GM23248 (cell line): ENCODE measurements at regions not wholly inside any gene's neighbourhood (a gene's known extent, or its start where the extent isn't known, plus 50 kb on each side); places are given as distances from the start of the nearest gene placed in this dataset.

Source experiments
- DNase-seq: peaks from one replicate; pipeline ENCODE4 v3.0.0-alpha.2; 2015
- H2AFZ ChIP-seq: fragments of 200-600 bp; sonication (generic); 2 replicates; pipeline ENCODE4 v1.6.1; 2016; ENCODE audit warnings: antibody characterized with exemption
- H3F3A ChIP-seq: fragments of 200-600 bp; sonication (generic); 2 replicates; pipeline ENCODE4 v1.6.1; 2016; ENCODE audit warnings: mild to moderate bottlenecking, antibody characterized with exemption, mixed run types; ENCODE audit not compliant: insufficient read depth
- H3K27ac ChIP-seq: fragments of 200-600 bp; sonication (generic); 2 replicates; pipeline ENCODE4 v1.5.1; 2016; ENCODE audit warnings: mild to moderate bottlenecking
- H3K27me3 ChIP-seq: fragments of 200-600 bp; sonication (generic); replicated peaks from 2 replicates; pipeline ENCODE4 v1.6.1; 2016; ENCODE audit warnings: mild to moderate bottlenecking; ENCODE audit not compliant: insufficient read depth
- H3K36me3 ChIP-seq: fragments of 200-600 bp; sonication (generic); 2 replicates; pipeline ENCODE4 v1.6.1; 2016; ENCODE audit warnings: low read depth, mild to moderate bottlenecking
- H3K4me1 ChIP-seq: fragments of 200-600 bp; sonication (generic); 2 replicates; pipeline ENCODE4 v1.6.1; 2016; ENCODE audit warnings: mild to moderate bottlenecking; ENCODE audit not compliant: insufficient read depth
- H3K4me2 ChIP-seq: fragments of 200-600 bp; sonication (generic); one replicate; pipeline ENCODE4 v1.6.1; 2016; ENCODE audit warnings: mild to moderate bottlenecking; ENCODE audit not compliant: unreplicated experiment
- H3K4me3 ChIP-seq: fragments of 200-600 bp; sonication (generic); 2 replicates; pipeline ENCODE4 v1.5.1; 2016; ENCODE audit warnings: mild to moderate bottlenecking
- H3K79me2 ChIP-seq: fragments of 200-600 bp; sonication (generic); 2 replicates; pipeline ENCODE4 v1.6.1; 2016; ENCODE audit warnings: mild to moderate bottlenecking; ENCODE audit not compliant: insufficient read depth
- H3K9ac ChIP-seq: fragments of 200-600 bp; sonication (generic); 2 replicates; pipeline ENCODE4 v1.6.1; 2016; ENCODE audit warnings: mild to moderate bottlenecking
- H3K9me2 ChIP-seq: fragments of 200-600 bp; sonication (generic); 2 replicates; pipeline ENCODE4 v1.6.1; 2016; ENCODE audit warnings: mixed run types, mild to moderate bottlenecking, moderate library complexity; ENCODE audit not compliant: insufficient read depth
- H3K9me3 ChIP-seq: fragments of 200-600 bp; sonication (generic); one replicate; pipeline ENCODE4 v1.6.1; 2017; ENCODE audit warnings: low read depth
- H4K20me1 ChIP-seq: fragments of 200-600 bp; sonication (generic); 2 replicates; pipeline ENCODE4 v1.6.0; 2016; ENCODE audit not compliant: insufficient read depth
- EZH2 ChIP-seq: fragments of 200-600 bp; sonication (generic); IDR thresholded peaks from 2 replicates; pipeline ENCODE4 v1.6.1; 2018; ENCODE audit warnings: antibody characterized with exemption, mild to moderate bottlenecking; ENCODE audit not compliant: insufficient read depth, poor library complexity, severe bottlenecking
- EZH2phosphoT487 ChIP-seq: fragments of 200-600 bp; sonication (generic); IDR thresholded peaks from 2 replicates; pipeline ENCODE4 v1.6.1; 2018; ENCODE audit warnings: antibody characterized with exemption, moderate library complexity, mild to moderate bottlenecking, low read depth; ENCODE audit not compliant: insufficient read depth
- WGBS, 2 experiments: methylation state at CpG; one replicate each; pipeline ENCODE4 v1.1.6; 2015 to 2017; ENCODE audit warnings: low lambda C conversion rate in 2 of 2, low coverage in 1 of 2; ENCODE audit errors: missing lambda C conversion rate in 2 of 2; 5-methylcytosine and 5-hydroxymethylcytosine counted together
- in situ Hi-C: fragments of 300-500 bp; cut with MboI; formaldehyde crosslinking; loops from 2 replicates; pipeline ENCODE4 v1.15.0; 2020

GRCh38 chr20:48060841-48061720 lies 275.8 kb upstream of the SULF2 start:
- TF ChIP-seq EZH2: no peak
- TF ChIP-seq EZH2phosphoT487: no peak

GRCh38 chr20:48058611-48059559 lies 273.6 kb upstream of the SULF2 start:
- no peak overlapping the region for H3K27ac ChIP-seq
- no peak overlapping the region for H3K9ac ChIP-seq
- H3K4me2 ChIP-seq: no peak overlapping the region
- in situ Hi-C loops: no loop called here
- TF ChIP-seq EZH2 (no peak), EZH2phosphoT487 (no peak)
- H3K79me2 ChIP-seq: no peaks in the 10 kb centered on the region
- H2AFZ ChIP-seq: no peak overlapping the region
- H3K4me3 ChIP-seq: no peak overlapping the region
- H3K9me2 ChIP-seq: no peaks in the 10 kb centered on the region
- H3K27me3 ChIP-seq: no peaks in the 10 kb centered on the region
- H4K20me1 ChIP-seq: no peaks in the 10 kb centered on the region
- DNase-seq: no peak
- no peaks in the 10 kb centered on the region for H3F3A ChIP-seq
- no peaks in the 10 kb centered on the region for H3K4me1 ChIP-seq
- no peaks in the 10 kb centered on the region for H3K9me3 ChIP-seq
- WGBS, 2 experiments: 69 to 78% methylated on average over 26 to 29 of the region's 31 CpGs
- no peaks in the 10 kb centered on the region for H3K36me3 ChIP-seq

More at GRCh38 chr20:48060841-48061720, 275.8 kb upstream of the SULF2 start:
- no peaks in the 10 kb centered on the region for H3F3A ChIP-seq
- H3K36me3 ChIP-seq: no peaks in the 10 kb centered on the region
- H4K20me1 ChIP-seq: no peaks in the 10 kb centered on the region
- H3K4me1 ChIP-seq: no peaks in the 10 kb centered on the region
- no peaks in the 10 kb centered on the region for H3K9me3 ChIP-seq
- WGBS, 2 experiments: 79 to 82% methylated on average over 16 of the region's 16 CpGs
- in situ Hi-C loops: no loop called here
- no peak for DNase-seq
- no peaks in the 10 kb centered on the region for H3K79me2 ChIP-seq
- H3K27ac ChIP-seq: no peak overlapping the region
- no peak overlapping the region for H3K9ac ChIP-seq
- H2AFZ ChIP-seq: no peak overlapping the region
- no peaks in the 10 kb centered on the region for H3K27me3 ChIP-seq
- no peak overlapping the region for H3K4me3 ChIP-seq
- no peak overlapping the region for H3K4me2 ChIP-seq
- no peaks in the 10 kb centered on the region for H3K9me2 ChIP-seq

GRCh38 chr20:48057739-48058138 lies 272.5 kb upstream of the SULF2 start:
- Histone ChIP-seq H3K9me2 (no peaks in the 10 kb centered on the region), H3K36me3 (no peaks in the 10 kb centered on the region), H4K20me1 (no peaks in the 10 kb centered on the region), H3K9ac (no peak overlapping the region), H3K4me3 (no peak overlapping the region), H3K4me1 (no peaks in the 10 kb centered on the region), H3K27me3 (no peaks in the 10 kb centered on the region), H3K4me2 (no peak overlapping the region), H3K9me3 (no peaks in the 10 kb centered on the region), H3K27ac (no peak overlapping the region), H2AFZ (no peak overlapping the region), H3F3A (no peaks in the 10 kb centered on the region), H3K79me2 (no peaks in the 10 kb centered on the region)
- in situ Hi-C loops: no loop called here
- DNase-seq: no peak
- 20 to 37% methylated on average over 1 of the region's 1 CpG for WGBS, 2 experiments
- TF ChIP-seq EZH2: no peak
- TF ChIP-seq EZH2phosphoT487: no peak

GRCh38 chr20:48057251-48057650 lies 272.0 kb upstream of the SULF2 start:
- H3K79me2 ChIP-seq: no peaks in the 10 kb centered on the region
- in situ Hi-C loops: no loop called here
- TF ChIP-seq EZH2phosphoT487 (no peak), EZH2 (no peak)
- H2AFZ ChIP-seq: no peak overlapping the region
- H3K4me2 ChIP-seq: no peak overlapping the region
- H3K36me3 ChIP-seq: no peaks in the 10 kb centered on the region
- H3K9ac ChIP-seq: no peak overlapping the region
- H3K9me2 ChIP-seq: no peaks in the 10 kb centered on the region
- WGBS, 2 experiments: 44 to 47% methylated on average over 6 of the region's 6 CpGs
- H3F3A ChIP-seq: no peaks in the 10 kb centered on the region
- H3K27ac ChIP-seq: no peak overlapping the region
- H3K27me3 ChIP-seq: no peaks in the 10 kb centered on the region
- no peak overlapping the region for H3K4me3 ChIP-seq
- DNase-seq: no peak
- no peaks in the 10 kb centered on the region for H4K20me1 ChIP-seq
- H3K4me1 ChIP-seq: no peaks in the 10 kb centered on the region
- no peaks in the 10 kb centered on the region for H3K9me3 ChIP-seq
